SK-N-SH treated with all-trans-retinoic acid at 6 μM for 48 hours (cell line): ENCODE measurements at regions not wholly inside any gene's neighbourhood (a gene's known extent, or its start where the extent isn't known, plus 50 kb on each side); places are given as distances from the start of the nearest gene placed in this dataset.

Experiments
- CSDC2 ChIP-seq: fragments of 250-450 bp; sonication (Bioruptor Pico); IDR thresholded peaks from 2 replicates; pipeline ENCODE4 v1.5.0; 2020; ENCODE audit warnings: mild to moderate bottlenecking, moderate library complexity
- PATZ1 ChIP-seq: fragments of 250-450 bp; sonication (Bioruptor Pico); IDR thresholded peaks from 2 replicates; pipeline ENCODE4 v1.8.0; 2020; ENCODE audit warnings: mild to moderate bottlenecking, moderate library complexity, borderline replicate concordance
- POU6F1 ChIP-seq: fragments of 250-450 bp; sonication (Bioruptor Pico); IDR thresholded peaks from 2 replicates; pipeline ENCODE4 v1.8.0; 2021; ENCODE audit warnings: low read depth, mild to moderate bottlenecking, moderate library complexity, borderline replicate concordance

- TF ChIP-seq PATZ1 (no peak), CSDC2 (CRISPR knock-in tag) (no peak), POU6F1 (no peak)
Observed at GRCh38 chr4:178309890-178310289, 867.7 kb upstream of the AGA start.
